HG03159 (cell line): ENCODE measurements at regions not wholly inside any gene's neighbourhood (a gene's known extent, or its start where the extent isn't known, plus 50 kb on each side); places are given as distances from the start of the nearest gene placed in this dataset.

Experiments
- ATAC-seq: cut with Tn5 transposase; IDR thresholded peaks from one replicate; pipeline ENCODE4 v1.9.1; 2021; ENCODE audit warnings: mild to moderate bottlenecking, moderate library complexity; ENCODE audit not compliant: unreplicated experiment

GRCh38 chr5:8457187-8458037 lies 588.5 kb downstream of the MTRR start:
- ATAC-seq = peak; percentile 97

DNA sequence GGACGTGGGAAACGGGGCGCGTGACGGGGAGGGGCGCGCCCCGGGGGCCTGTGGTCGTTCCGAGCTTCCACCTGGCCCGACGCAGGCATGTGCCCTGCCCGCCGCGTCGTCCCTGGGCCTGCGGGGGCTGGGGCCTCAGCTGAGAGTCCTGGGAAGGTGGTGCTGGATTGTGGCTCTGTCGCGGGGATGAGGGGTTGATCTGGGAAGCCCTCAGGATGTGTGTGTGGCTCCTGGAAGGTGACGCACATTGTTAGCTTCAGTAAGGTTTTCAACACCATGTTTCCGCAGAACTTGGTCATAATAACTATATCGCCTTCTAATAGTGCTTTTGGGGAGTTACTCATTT lies 589.1 kb downstream of the MTRR start:
- ATAC-seq = peak; percentile 21

DNA sequence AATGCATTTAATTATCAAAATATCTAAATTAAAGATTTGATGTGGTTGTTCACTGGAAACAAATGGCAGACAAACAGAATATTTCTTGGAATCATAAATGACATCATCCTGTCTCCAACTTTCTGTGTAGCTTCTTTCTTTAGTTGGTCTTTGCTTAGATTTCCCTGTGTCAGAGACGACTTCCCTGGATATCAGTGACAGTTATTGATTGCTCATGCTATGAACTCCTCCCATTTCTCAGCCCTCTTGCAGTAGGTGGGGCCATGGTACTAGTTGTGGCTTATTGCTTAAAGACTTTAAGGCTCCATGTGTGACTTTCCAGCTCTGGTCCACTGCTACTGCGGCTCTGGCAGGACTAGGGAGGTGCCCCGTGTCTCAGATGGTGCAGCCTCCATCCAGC lies 592.6 kb downstream of the MTRR start:
- no peak for ATAC-seq

- ATAC-seq = no peak
These were observed 593.6 kb downstream of the MTRR start for GRCh38 chr5:8462565-8462964.

DNA sequence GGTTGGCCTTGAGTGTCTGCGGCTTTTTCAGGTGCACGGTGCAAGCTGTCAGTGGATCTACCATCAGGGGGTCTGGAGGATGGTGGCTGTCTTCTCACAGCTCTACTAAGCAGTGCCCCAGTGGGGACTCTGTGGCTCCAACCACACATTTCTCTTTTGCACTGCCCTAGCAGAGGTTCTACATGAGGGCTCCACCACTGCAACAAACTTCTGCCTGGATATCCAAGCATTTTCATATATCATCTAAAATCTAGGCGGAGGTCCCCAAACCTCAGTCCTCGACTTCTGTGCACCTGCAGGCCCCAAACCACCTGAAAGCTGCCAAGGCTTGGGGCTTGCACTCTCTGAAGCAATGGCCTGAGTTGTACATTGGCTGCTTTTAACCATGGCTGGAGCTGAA lies 601.5 kb downstream of the MTRR start:
- no peak for ATAC-seq

DNA sequence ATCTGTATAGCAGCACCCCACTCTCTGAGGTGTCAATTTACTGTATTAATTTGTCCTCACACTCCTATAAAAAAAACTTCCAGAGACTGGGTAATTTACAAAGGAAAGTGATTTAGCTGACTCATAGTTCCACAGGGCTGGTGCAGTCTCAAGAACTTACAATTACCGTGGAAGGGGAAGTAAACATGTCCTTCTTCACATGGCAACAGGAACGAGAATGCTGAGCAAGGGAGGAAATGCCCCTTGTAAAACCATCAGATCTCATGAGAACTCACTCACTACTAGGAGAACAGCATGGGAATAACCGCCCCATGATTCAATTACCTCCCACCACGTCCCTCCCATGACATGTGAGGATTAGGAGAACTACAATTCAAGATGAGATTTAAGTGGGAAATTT lies 602.6 kb downstream of the MTRR start:
- ATAC-seq = no peak

DNA sequence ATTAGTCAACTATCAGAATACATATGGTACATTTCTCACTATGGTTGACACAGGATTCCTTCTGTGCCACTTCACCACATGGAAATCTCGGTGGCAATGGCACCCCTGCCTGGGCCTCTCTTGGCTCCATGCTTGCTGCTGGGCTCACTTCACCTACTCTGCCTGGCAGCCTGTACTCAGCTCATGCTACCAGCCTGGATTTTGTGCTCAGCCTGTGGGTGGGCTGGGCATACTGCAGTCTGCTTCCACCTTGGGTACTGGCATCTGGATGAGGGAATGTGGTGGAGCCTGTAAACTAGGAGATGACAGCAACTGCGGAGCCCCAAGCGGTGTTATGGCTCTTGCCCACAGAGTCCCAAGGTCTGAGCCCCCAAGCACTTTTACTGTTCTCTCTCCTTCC lies 604.1 kb downstream of the MTRR start:
- no peak for ATAC-seq

DNA sequence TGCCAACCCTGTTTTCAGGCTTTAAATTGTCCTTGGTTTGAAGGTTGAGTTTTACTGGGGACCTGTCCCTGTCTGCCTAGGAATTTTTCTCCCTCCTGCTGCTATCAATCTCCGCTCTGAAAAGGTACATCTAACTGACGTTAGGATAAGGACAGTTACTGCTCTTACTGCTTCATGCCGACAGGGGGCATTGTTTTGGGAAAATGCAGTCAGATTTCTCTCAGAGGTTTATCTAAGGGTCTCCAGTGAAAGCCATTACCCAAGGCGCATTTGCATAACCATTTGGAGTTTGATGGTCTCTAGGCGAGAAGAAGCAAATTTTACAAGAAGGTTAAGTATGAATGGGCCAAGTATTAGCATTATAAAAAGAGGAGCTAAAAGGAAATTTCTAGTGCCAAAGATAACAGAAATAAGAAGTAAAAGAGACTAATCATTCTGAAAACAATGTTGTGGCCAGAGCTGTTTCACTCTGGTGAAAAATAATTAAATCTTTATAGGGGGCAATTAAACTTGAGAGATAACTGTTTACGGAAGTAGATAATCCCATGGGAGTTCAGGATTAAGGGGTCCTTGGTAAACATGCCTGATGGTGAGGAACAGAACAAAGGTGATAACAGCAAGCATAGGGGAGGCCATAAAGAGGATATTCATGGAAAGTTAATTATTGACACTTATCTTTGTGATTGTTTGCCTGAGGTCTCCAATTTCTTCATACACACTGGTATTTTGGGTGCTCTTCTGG lies 605.0 kb downstream of the MTRR start:
- ATAC-seq = no peak

DNA sequence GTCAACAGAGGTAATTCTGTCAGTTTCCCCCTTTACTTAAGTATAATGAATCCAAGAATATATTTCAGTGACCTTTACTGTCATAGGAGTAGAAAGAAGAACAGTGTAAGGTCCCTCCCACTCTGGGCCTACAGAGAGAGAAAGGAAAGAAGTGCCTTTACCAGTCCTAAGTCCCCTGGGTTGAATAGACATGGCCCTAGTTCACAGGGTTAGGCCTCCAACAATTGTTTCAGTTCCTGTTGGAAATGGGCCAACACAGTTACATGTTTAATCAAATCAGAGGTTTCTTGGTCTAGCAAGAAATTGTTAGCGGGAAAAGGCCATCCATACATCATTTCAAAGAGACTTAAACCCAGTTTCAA lies 605.6 kb downstream of the MTRR start:
- ATAC-seq = no peak

- ATAC-seq = no peak
These were observed 609.4 kb downstream of the MTRR start for GRCh38 chr5:8478326-8478725.

DNA sequence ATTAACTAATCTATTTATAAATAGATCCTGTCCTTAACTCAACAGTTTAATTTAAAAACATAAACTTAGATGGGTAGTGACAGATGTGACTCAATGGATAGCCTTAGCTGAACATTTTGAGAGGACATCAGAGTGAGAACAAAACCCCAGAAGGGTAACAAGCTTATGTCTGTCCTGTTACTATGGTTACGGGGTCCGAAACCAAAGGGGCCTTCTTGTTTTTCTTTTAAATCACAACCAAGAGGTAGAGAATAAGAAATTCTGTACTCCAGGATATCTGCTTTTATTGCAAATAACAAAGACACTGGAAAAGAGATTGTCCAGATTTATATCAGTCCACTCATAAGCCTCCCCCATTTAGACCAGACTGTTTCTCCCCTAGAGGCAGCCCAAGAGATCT lies 612.1 kb downstream of the MTRR start:
- ATAC-seq = no peak

- no peak for ATAC-seq
These were observed 622.3 kb downstream of the MTRR start for GRCh38 chr5:8491254-8491653.

DNA sequence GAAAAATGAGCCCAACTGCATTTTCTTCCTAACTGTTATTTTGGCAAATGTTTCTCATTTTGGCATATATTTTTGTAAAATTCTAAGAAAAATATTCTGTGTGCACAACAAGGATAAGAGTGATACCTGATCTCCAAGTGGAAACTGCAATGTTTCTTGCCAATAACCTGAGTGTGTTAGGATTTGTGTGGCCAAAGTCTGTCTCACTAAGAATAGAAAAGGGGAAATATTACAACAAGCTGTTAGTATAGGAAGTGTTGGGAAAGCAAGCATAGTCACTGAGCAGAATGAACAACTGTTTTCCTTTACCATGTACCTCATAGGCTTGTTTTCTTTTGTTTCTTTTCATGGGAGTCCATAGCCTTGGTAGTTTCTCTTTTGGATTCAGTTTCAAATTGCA lies 624.2 kb downstream of the MTRR start:
- ATAC-seq = no peak

- no peak for ATAC-seq
These were observed 631.5 kb downstream of the MTRR start for GRCh38 chr5:8500426-8500825.

DNA sequence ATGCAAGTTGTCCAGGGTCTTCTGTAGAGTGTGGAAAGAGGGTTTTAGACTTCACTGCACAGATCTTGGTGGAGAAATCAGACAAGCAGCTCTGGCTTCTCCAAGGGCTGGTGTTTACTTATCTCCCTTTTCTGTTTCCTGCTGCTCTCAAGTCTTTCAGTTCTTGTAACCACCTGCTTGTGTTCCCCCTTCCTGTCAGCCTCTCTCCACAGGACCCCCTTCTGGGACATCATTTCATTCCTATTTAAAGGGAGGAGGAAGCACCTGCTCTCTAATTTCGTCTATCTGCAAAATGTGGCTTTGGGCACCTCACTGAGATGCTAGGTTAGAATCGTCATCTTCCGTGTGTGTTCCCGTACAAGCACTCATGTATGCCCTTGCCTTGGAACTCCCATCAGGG lies 636.2 kb downstream of the MTRR start:
- no peak for ATAC-seq

DNA sequence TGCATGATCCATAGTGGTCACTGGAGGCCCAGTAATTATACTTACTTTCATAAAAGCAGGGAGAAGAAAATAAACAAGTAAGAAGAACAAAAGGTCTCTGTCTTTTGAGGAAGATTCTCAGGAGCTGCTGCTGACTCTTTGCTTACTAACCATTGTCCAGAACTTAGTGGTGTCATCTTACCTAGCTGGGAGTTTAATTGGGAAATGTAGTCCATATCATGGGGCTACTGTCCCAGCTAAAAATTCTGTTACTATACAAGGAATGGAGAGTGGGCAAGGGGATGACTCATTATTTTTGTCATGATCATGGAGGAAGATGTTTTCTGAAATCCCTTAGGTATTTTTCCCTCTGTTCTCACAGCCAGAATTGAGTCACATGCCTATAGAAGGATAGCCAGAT lies 639.3 kb downstream of the MTRR start:
- ATAC-seq = no peak

DNA sequence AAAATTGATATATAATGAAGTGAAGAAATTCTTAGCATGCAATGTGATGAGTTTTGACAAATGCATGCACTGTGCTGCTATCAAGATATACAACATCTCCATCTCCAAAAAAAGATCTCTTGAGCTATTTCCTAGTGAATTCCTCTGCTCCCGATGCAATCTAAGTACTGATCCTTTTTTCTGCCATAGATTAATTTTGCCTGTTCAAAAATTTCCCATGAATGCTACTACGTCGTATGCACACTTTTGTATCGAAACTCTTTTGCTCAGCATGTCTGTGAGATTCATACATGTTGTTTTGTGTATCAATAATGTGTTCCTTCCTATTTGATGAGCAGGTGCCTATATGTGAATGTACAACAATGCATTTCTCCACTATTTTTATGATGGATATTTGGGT lies 647.4 kb downstream of the MTRR start:
- no peak for ATAC-seq

GRCh38 chr5:8517456-8517855 lies 648.5 kb downstream of the MTRR start:
- no peak for ATAC-seq

DNA sequence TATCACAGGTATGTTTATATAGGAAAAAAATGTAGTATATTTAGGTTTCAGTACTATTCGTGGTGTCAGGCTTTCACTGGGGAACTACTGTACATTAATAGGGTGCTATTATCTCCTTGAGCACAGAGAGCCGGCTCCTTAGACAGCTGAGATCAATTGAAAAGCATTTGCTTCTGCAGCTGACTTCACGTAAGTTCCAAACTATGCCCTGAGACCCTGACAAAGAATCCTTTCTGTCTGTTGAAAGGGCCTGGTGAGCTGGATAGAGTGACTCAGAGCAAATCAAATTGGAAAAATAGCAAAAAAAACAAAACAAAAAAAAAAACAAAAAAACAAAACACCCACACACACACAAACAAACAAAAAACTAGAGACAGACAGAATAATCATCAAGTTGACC lies 652.0 kb downstream of the MTRR start:
- no peak for ATAC-seq

DNA sequence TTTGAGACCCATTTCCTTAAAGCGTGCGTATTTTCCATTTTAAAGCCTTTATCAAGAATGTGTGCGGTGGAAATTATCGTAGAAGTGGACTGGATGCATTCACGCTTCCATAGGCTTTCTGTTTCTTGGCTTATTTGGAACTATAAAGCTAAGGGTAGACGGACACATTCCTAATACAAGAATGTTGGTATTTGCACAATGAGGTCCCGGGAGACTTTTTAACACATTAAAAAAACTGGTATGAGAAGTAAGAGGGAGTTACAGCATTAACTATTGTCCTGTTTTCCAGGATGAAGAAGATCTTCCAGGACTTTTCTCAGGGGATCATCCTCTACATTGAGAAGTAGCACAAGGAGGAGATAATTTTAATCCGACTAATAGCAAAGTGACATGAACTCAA lies 653.0 kb downstream of the MTRR start:
- no peak for ATAC-seq

- no peak for ATAC-seq
These were observed 653.7 kb downstream of the MTRR start for GRCh38 chr5:8522646-8523045.

GRCh38 chr5:8523501-8523900 lies 654.6 kb downstream of the MTRR start:
- no peak for ATAC-seq

- ATAC-seq = no peak
These were observed 656.9 kb downstream of the MTRR start for GRCh38 chr5:8525819-8526218.
